HCT116 (cell line): ENCODE measurements at regions not wholly inside any gene's neighbourhood (a gene's known extent, or its start where the extent isn't known, plus 50 kb on each side); places are given as distances from the start of the nearest gene placed in this dataset.

ENCODE experiments used
- ATAC-seq: fragments of 200-7000 bp; cut with Tn5 transposase; 2 replicates; pipeline ENCODE4 v1.9.1; 2020; ENCODE audit warnings: mild to moderate bottlenecking, moderate library complexity
- BruUV-seq: library from RNA; stranded (reverse); fragments of 400-500 nt; replicated peaks from 2 replicates; lab custom pipeline; 2021; lab: Mats Ljungman, UMichigan
- CTCF ChIA-PET: fragments of 300-600 bp; sonication (Branson Sonifier 250); formaldehyde crosslinking; loops from one replicate; lab custom pipeline; 2021; ENCODE audit warnings: antibody characterized with exemption; lab: Charles Lee
- POLR2A ChIA-PET: fragments of 300-600, 350-600 bp; sonication (Branson Sonifier 250); formaldehyde crosslinking; loops from one replicate; lab custom pipeline; 2021; ENCODE audit warnings: antibody characterized with exemption; lab: Charles Lee
- RAD21 ChIA-PET, 2 experiments: fragments of 300-600 bp; sonication (Branson Sonifier 250); formaldehyde crosslinking; loops; one replicate each; lab custom pipeline; 2023; ENCODE audit warnings: low total read pairs in 2 of 2; ENCODE audit not compliant: uncharacterized antibody in 2 of 2, unreplicated experiment in 2 of 2, low non-redundant PET in 1 of 2; lab: Charles Lee
- DNase-seq: peaks from one replicate; pipeline ENCODE4 v3.0.0-alpha.2; 2010; ENCODE audit warnings: low read depth, low spot score
- H2AFZ ChIP-seq: fragments of 200-600 bp; shearing (Covaris generic), sonication (generic); 2 replicates; pipeline ENCODE4 v1.6.1; 2017; ENCODE audit warnings: low read depth, mixed run types, mixed read lengths, antibody characterized with exemption, low read length; ENCODE audit not compliant: poor library complexity, severe bottlenecking
- H3K27ac ChIP-seq: 2 replicates; pipeline ENCODE4 v1.5.1; 2012; ENCODE audit warnings: low read depth, low read length
- H3K27me3 ChIP-seq: fragments of 200-600 bp; sonication (generic); 2 replicates; pipeline ENCODE4 v1.6.1; 2016; ENCODE audit warnings: mixed run types, low read length, mixed read lengths; ENCODE audit not compliant: insufficient read depth
- H3K36me3 ChIP-seq, 2 experiments: fragments of 200-500 bp in 1 of 2; fragments of 200-600 bp in 1 of 2; sonication (Bioruptor generic) in 1 of 2; sonication (generic) in 1 of 2; 2 replicates each; pipeline versions ENCODE4 v1.5.1 to v1.6.1; 2014 to 2016; ENCODE audit warnings: low read length in 2 of 2, inconsistent platforms in 1 of 2, mixed read lengths in 1 of 2, mixed run types in 1 of 2; ENCODE audit not compliant: insufficient read depth in 2 of 2, control insufficient read depth in 1 of 2
- H3K4me1 ChIP-seq, 2 experiments: fragments of 200-600 bp in 1 of 2; sonication (generic) in 1 of 2; 2 replicates each; pipeline versions ENCODE4 v1.5.1 to v1.6.1; 2012 to 2017; ENCODE audit warnings: low read length in 2 of 2, inconsistent platforms in 1 of 2, mild to moderate bottlenecking in 1 of 2, mixed read lengths in 1 of 2, mixed run types in 1 of 2, moderate library complexity in 1 of 2; ENCODE audit not compliant: insufficient read depth in 2 of 2, control insufficient read depth in 1 of 2
- H3K4me2 ChIP-seq: fragments of 200-600 bp; sonication (generic); 2 replicates; pipeline ENCODE4 v1.6.1; 2017; ENCODE audit warnings: mixed run types, low read length, mixed read lengths
- H3K4me3 ChIP-seq, 2 experiments: fragments of 200-600 bp in 1 of 2; sonication (generic) in 1 of 2; replicated peaks in 1 of 2; 2 replicates each; pipeline ENCODE4 v1.5.1; 2011 to 2016; ENCODE audit warnings: low read length in 2 of 2, control low read depth in 1 of 2, low read depth in 1 of 2, mild to moderate bottlenecking in 1 of 2, mixed read lengths in 1 of 2, mixed run types in 1 of 2
- H3K79me2 ChIP-seq: fragments of 200-600 bp; sonication (generic); 2 replicates; pipeline ENCODE4 v1.6.1; 2017; ENCODE audit warnings: mild to moderate bottlenecking, mixed run types, low read length, moderate library complexity, mixed read lengths; ENCODE audit not compliant: insufficient read depth
- H3K9ac ChIP-seq: fragments of 200-600 bp; sonication (generic); 2 replicates; pipeline ENCODE4 v1.6.1; 2016; ENCODE audit warnings: low read length, mixed read lengths
- H3K9me2 ChIP-seq: fragments of 200-600 bp; sonication (generic), shearing (Covaris generic); 2 replicates; pipeline ENCODE4 v1.6.1; 2017; ENCODE audit warnings: mixed run types, mild to moderate bottlenecking, moderate library complexity; ENCODE audit not compliant: insufficient read depth
- H3K9me3 ChIP-seq, 2 experiments: fragments of 200-500 bp in 1 of 2; fragments of 200-600 bp in 1 of 2; sonication (Bioruptor generic) in 1 of 2; sonication (generic) in 1 of 2; 2 replicates each; pipeline ENCODE4 v1.6.1; 2014 to 2017; ENCODE audit warnings: low read length in 2 of 2, mixed read lengths in 2 of 2, inconsistent platforms in 1 of 2, low read depth in 1 of 2, mild to moderate bottlenecking in 1 of 2, mixed run types in 1 of 2, moderate library complexity in 1 of 2; ENCODE audit not compliant: control insufficient read depth in 1 of 2, insufficient read depth in 1 of 2
- H4K20me1 ChIP-seq: fragments of 200-600 bp; sonication (generic), shearing (Covaris generic); 2 replicates; pipeline ENCODE4 v1.6.1; 2017; ENCODE audit warnings: mixed run types, mild to moderate bottlenecking, moderate library complexity; ENCODE audit not compliant: insufficient read depth
- ATF3 ChIP-seq: IDR thresholded peaks from 2 replicates; pipeline ENCODE4 v1.6.1; 2012
- CEBPB ChIP-seq: IDR thresholded peaks from 2 replicates; pipeline ENCODE4 v1.6.1; 2012; ENCODE audit warnings: low read depth
- EGR1 ChIP-seq: IDR thresholded peaks from 2 replicates; pipeline ENCODE4 v1.6.1; 2012; ENCODE audit warnings: low read depth
- EZH2 ChIP-seq: fragments of 200-600 bp; sonication (generic); IDR thresholded peaks from 2 replicates; pipeline ENCODE4 v1.6.1; 2017; ENCODE audit warnings: antibody characterized with exemption, mixed run types
- POLR2AphosphoS5 ChIP-seq: IDR thresholded peaks from 2 replicates; pipeline ENCODE4 v1.6.1; 2011; ENCODE audit warnings: mild to moderate bottlenecking, low read depth, low read length, moderate library complexity
- SP1 ChIP-seq: IDR thresholded peaks from 2 replicates; pipeline ENCODE4 v1.6.1; 2012; ENCODE audit warnings: low read depth
- SRF ChIP-seq: IDR thresholded peaks from 2 replicates; pipeline ENCODE4 v1.6.1; 2012; ENCODE audit warnings: low read depth
- TCF7L2 ChIP-seq: IDR thresholded peaks from 2 replicates; pipeline ENCODE4 v1.7.0; 2011; ENCODE audit warnings: borderline replicate concordance, inconsistent platforms; ENCODE audit not compliant: insufficient read depth, insufficient read length; ENCODE audit errors: extremely low read depth
- ZNF274 ChIP-seq: fragments of 200-500 bp; sonication (Bioruptor generic); IDR thresholded peaks from 2 replicates; pipeline ENCODE4 v1.6.1; 2014; ENCODE audit warnings: mild to moderate bottlenecking, low read depth, low read length, inconsistent platforms
- intact Hi-C: fragments of 100-400 bp; cut with micrococcal nuclease; formaldehyde crosslinking; loops from 2 replicates; pipeline ENCODE4 v1.10.0; 2022
- TF ChIP-seq, protein P1 (sequence below), 3 experiments: fragments of 200-600 bp in 1 of 3; sonication (generic) in 1 of 3; IDR thresholded peaks in 2 of 3; conservative IDR thresholded peaks in 1 of 3; 2 replicates each; pipeline ENCODE4 v1.5.1; 2012 to 2017; ENCODE audit warnings: low read depth in 2 of 3, low read length in 2 of 3, antibody characterized with exemption in 1 of 3, borderline replicate concordance in 1 of 3, control low read depth in 1 of 3, mild to moderate bottlenecking in 1 of 3, mixed read lengths in 1 of 3, mixed run types in 1 of 3, moderate library complexity in 1 of 3; ENCODE audit not compliant: insufficient read depth in 1 of 3
- TF ChIP-seq, protein P2 (sequence below): IDR thresholded peaks from 2 replicates; pipeline ENCODE4 v1.6.1; 2012; ENCODE audit warnings: low read depth

DNA sequence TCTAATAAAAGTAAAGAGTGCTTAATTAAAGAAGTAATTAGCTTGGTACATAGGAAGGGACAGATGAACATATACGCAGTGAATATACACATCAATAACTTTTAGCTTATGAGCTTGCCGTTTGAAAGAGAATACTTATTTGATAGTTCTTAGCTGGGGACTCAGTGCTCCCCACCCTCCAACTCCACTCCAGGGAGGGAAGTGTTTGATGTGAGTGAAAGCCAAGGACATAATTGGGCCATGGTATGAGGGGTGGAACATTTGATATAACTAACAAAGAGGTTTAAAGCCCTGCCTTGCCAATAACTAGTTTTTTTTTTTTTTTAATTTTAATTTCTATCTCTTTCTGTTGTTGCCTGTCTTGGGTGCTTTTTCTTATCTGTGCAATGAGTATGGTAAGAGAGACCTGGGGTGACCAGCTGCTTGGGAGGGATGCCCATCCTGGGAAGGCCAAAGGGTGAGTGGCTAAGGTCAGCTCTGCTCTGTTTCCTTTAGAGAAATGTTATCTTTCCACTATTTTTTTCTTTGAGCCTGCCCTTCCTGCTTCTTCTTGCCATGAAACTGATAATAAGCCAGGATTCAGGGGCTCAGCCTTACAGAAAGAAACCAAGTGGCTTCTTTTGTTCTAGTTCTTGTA lies 132.8 kb upstream of the CPSF6 start:
- H2AFZ ChIP-seq, result no peak overlapping the region
- H3K36me3 ChIP-seq, result no peaks in the 10 kb centered on the region
- no peak for ATAC-seq
- ChIA-PET POLR2A (no interaction called here), CTCF (no interaction called here), RAD21 (no interaction called here)
- no peaks in the 10 kb centered on the region for H3K79me2 ChIP-seq
- DNase-seq, result no peak
- H3K9me2 ChIP-seq, result no peaks in the 10 kb centered on the region
- no peak overlapping the region for H3K4me3 ChIP-seq
- H3K9ac ChIP-seq, result no peak overlapping the region
- no peak overlapping the region for H3K27ac ChIP-seq
- no peaks in the 10 kb centered on the region for H4K20me1 ChIP-seq
- no peak for TF ChIP-seq ZNF274
- no peak for TF ChIP-seq SRF
- TF ChIP-seq POLR2AphosphoS5, result no peak
- TF ChIP-seq SP1, result no peak
- TF ChIP-seq, protein P1, sequence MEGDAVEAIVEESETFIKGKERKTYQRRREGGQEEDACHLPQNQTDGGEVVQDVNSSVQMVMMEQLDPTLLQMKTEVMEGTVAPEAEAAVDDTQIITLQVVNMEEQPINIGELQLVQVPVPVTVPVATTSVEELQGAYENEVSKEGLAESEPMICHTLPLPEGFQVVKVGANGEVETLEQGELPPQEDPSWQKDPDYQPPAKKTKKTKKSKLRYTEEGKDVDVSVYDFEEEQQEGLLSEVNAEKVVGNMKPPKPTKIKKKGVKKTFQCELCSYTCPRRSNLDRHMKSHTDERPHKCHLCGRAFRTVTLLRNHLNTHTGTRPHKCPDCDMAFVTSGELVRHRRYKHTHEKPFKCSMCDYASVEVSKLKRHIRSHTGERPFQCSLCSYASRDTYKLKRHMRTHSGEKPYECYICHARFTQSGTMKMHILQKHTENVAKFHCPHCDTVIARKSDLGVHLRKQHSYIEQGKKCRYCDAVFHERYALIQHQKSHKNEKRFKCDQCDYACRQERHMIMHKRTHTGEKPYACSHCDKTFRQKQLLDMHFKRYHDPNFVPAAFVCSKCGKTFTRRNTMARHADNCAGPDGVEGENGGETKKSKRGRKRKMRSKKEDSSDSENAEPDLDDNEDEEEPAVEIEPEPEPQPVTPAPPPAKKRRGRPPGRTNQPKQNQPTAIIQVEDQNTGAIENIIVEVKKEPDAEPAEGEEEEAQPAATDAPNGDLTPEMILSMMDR (IDR thresholded peaks at IDR 0.05 in 2 of 3, conservative IDR thresholded peaks at IDR 0.05 in 1 of 3; ENCODE audit: borderline replicate concordance in 1 of 3, insufficient read depth in 1 of 3, low read depth in 2 of 3, low read length in 2 of 3), result no peak
- TF ChIP-seq CEBPB, result no peak
- no peak for TF ChIP-seq ATF3
- TF ChIP-seq TCF7L2, result no peak
- TF ChIP-seq, protein P2, sequence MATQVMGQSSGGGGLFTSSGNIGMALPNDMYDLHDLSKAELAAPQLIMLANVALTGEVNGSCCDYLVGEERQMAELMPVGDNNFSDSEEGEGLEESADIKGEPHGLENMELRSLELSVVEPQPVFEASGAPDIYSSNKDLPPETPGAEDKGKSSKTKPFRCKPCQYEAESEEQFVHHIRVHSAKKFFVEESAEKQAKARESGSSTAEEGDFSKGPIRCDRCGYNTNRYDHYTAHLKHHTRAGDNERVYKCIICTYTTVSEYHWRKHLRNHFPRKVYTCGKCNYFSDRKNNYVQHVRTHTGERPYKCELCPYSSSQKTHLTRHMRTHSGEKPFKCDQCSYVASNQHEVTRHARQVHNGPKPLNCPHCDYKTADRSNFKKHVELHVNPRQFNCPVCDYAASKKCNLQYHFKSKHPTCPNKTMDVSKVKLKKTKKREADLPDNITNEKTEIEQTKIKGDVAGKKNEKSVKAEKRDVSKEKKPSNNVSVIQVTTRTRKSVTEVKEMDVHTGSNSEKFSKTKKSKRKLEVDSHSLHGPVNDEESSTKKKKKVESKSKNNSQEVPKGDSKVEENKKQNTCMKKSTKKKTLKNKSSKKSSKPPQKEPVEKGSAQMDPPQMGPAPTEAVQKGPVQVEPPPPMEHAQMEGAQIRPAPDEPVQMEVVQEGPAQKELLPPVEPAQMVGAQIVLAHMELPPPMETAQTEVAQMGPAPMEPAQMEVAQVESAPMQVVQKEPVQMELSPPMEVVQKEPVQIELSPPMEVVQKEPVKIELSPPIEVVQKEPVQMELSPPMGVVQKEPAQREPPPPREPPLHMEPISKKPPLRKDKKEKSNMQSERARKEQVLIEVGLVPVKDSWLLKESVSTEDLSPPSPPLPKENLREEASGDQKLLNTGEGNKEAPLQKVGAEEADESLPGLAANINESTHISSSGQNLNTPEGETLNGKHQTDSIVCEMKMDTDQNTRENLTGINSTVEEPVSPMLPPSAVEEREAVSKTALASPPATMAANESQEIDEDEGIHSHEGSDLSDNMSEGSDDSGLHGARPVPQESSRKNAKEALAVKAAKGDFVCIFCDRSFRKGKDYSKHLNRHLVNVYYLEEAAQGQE, result no peak
- no peak for TF ChIP-seq EGR1
- TF ChIP-seq EZH2, result no peak
- H3K27me3 ChIP-seq, result no peaks in the 10 kb centered on the region
- H3K9me3 ChIP-seq, result no peaks in the 10 kb centered on the region
- BruUV-seq, result no TSS peak
- H3K4me1 ChIP-seq, result no peaks in the 10 kb centered on the region
- no peak overlapping the region for H3K4me2 ChIP-seq
- intact Hi-C loops, result no loop called here
